RWPE2 (cell line): ENCODE measurements at regions not wholly inside any gene's neighbourhood (a gene's known extent, or its start where the extent isn't known, plus 50 kb on each side); places are given as distances from the start of the nearest gene placed in this dataset.

Experiments used
- ATAC-seq: fragments of 200-7000 bp; cut with Tn5 transposase; 3 replicates; pipeline ENCODE4 v1.9.1; 2021; ENCODE audit warnings: low read depth
- DNase-seq: peaks from one replicate; pipeline ENCODE4 v3.0.0-alpha.2; 2020; ENCODE audit warnings: low spot score
- H3K27ac ChIP-seq: fragments of 450-650 bp; 2 replicates; pipeline ENCODE4 v1.5.1; 2017; ENCODE audit warnings: mild to moderate bottlenecking; ENCODE audit not compliant: poor library complexity, severe bottlenecking
- H3K27me3 ChIP-seq: fragments of 250-450 bp; sonication (Bioruptor Pico); 2 replicates; pipeline ENCODE4 v1.5.1; 2021; ENCODE audit warnings: mild to moderate bottlenecking, moderate library complexity; ENCODE audit not compliant: insufficient read depth, poor library complexity, severe bottlenecking
- H3K36me3 ChIP-seq: fragments of 250-450 bp; sonication (Bioruptor Pico); 2 replicates; pipeline ENCODE4 v1.5.1; 2020; ENCODE audit warnings: low read depth, mild to moderate bottlenecking, moderate library complexity
- H3K4me1 ChIP-seq: fragments of 250-450 bp; sonication (Bioruptor Pico); 2 replicates; pipeline ENCODE4 v1.5.1; 2021; ENCODE audit warnings: mild to moderate bottlenecking, moderate library complexity; ENCODE audit not compliant: insufficient read depth, poor library complexity, severe bottlenecking
- H3K4me3 ChIP-seq: fragments of 250-450 bp; sonication (Bioruptor Pico); 2 replicates; pipeline ENCODE4 v1.5.1; 2021; ENCODE audit warnings: mild to moderate bottlenecking, moderate library complexity; ENCODE audit not compliant: severe bottlenecking
- H3K9me3 ChIP-seq: fragments of 250-450 bp; sonication (Bioruptor Pico); 2 replicates; pipeline ENCODE4 v1.5.1; 2021; ENCODE audit warnings: mild to moderate bottlenecking, moderate library complexity; ENCODE audit not compliant: severe bottlenecking
- TF ChIP-seq, protein P1 (sequence below): fragments of 450-650 bp; IDR thresholded peaks from one replicate; pipeline ENCODE4 v1.5.1; 2017; ENCODE audit warnings: mild to moderate bottlenecking, moderate library complexity; ENCODE audit not compliant: poor library complexity, severe bottlenecking

DNA sequence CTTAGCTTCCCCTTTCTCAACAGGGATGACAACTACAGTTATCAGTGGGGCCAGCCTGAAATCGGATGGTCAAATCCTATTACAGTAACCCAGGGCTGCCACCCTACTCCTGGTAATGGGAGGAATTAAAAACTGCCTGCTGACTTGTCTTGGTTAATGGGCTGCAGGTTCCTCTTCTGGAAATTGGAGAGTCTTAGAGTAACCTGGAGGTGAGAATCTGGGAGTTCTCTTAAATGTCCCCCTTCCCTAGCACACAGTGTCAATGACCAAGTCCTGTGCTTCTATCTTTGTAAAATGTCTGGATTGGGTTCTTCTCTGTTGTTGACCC, 113.1 kb downstream of the DDX1 start:
- Histone ChIP-seq H3K4me1 (no peaks in the 10 kb centered on the region), H3K27ac (no peak overlapping the region), H3K4me3 (no peak overlapping the region), H3K27me3 (no peaks in the 10 kb centered on the region), H3K9me3 (no peaks in the 10 kb centered on the region), H3K36me3 (no peaks in the 10 kb centered on the region)
- TF ChIP-seq, protein P1, sequence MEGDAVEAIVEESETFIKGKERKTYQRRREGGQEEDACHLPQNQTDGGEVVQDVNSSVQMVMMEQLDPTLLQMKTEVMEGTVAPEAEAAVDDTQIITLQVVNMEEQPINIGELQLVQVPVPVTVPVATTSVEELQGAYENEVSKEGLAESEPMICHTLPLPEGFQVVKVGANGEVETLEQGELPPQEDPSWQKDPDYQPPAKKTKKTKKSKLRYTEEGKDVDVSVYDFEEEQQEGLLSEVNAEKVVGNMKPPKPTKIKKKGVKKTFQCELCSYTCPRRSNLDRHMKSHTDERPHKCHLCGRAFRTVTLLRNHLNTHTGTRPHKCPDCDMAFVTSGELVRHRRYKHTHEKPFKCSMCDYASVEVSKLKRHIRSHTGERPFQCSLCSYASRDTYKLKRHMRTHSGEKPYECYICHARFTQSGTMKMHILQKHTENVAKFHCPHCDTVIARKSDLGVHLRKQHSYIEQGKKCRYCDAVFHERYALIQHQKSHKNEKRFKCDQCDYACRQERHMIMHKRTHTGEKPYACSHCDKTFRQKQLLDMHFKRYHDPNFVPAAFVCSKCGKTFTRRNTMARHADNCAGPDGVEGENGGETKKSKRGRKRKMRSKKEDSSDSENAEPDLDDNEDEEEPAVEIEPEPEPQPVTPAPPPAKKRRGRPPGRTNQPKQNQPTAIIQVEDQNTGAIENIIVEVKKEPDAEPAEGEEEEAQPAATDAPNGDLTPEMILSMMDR: no peak
- ATAC-seq (no peak), DNase-seq (no peak)

DNA sequence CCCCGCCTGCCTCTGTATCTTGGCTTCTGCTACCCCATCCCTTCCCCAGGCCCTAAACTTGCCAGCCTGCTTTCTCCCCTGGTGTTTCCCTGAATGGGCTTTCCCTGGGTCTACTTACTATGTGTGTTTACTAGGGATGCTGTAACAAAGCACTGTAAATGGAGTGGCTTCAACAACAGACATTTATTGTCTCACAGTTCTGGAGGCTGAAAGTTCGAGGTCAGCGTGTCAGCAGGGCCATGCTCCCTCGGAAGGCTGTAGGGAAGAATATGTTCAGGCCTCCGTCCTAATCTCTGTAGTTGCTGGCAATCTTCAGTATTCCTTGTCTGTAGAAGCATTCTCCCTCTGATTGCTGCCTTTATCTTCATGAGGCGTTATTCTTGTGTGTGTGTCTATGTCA, 113.6 kb downstream of the DDX1 start:
- no peaks in the 10 kb centered on the region for H3K9me3 ChIP-seq
- no peaks in the 10 kb centered on the region for H3K27me3 ChIP-seq
- H3K4me1 ChIP-seq: no peaks in the 10 kb centered on the region
- H3K4me3 ChIP-seq: no peak overlapping the region
- DNase-seq: no peak
- no peak overlapping the region for H3K27ac ChIP-seq
- ATAC-seq: no peak
- no peaks in the 10 kb centered on the region for H3K36me3 ChIP-seq
- TF ChIP-seq, protein P1: no peak

DNA sequence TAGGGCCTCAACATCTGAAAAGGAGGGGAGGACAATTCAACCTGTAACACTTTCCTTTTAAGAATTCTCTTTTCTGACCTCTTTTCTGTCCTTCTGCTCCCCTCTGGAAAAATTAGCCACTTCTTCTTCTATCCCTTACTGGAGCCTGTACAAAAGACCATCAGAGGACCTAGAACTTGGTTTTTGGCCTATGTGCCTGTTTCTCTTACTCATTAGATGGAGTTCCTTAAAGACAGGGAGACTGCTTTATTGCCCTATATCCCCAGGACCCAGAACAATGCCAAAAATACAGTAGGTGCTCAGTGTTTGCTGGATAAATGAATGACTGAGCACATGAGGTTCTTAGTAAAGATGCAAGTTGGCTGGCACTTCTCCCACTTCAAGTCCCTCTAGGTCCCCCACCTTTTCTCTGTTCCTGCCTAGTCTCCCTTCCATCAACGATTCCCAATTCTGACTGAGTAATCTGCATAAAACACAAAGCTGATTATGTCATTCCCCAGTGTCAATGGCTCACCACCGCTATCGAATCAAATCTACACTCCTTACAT, 114.2 kb downstream of the DDX1 start:
- Histone ChIP-seq H3K27ac (no peak overlapping the region), H3K4me3 (no peak overlapping the region), H3K9me3 (no peaks in the 10 kb centered on the region), H3K4me1 (no peaks in the 10 kb centered on the region), H3K27me3 (no peaks in the 10 kb centered on the region), H3K36me3 (no peaks in the 10 kb centered on the region)
- TF ChIP-seq, protein P1: no peak
- DNase-seq (no peak), ATAC-seq (no peak)

DNA sequence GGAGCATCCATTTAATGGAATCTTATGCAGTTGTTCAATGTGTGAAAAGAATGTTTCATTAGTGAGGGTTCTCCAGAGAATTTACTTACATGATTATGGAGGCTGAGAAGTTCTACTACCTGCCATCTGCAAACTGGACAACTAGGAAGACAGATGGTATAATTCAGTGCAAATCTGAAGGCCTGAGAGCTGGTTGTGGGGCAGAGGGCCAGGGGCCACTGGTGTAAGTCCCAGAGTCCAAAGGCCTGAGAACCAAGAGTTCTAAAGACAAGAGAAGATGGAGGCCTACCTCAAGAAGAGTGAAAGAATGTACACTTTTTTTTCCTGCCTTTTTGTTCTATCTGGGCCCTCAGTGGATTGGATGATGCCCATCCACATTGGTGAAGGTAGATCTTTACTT, 114.8 kb downstream of the DDX1 start:
- Histone ChIP-seq H3K27ac (no peak overlapping the region), H3K4me3 (no peak overlapping the region), H3K36me3 (no peaks in the 10 kb centered on the region), H3K9me3 (no peaks in the 10 kb centered on the region), H3K4me1 (no peaks in the 10 kb centered on the region), H3K27me3 (no peaks in the 10 kb centered on the region)
- TF ChIP-seq, protein P1: no peak
- no peak for ATAC-seq
- no peak for DNase-seq

DNA sequence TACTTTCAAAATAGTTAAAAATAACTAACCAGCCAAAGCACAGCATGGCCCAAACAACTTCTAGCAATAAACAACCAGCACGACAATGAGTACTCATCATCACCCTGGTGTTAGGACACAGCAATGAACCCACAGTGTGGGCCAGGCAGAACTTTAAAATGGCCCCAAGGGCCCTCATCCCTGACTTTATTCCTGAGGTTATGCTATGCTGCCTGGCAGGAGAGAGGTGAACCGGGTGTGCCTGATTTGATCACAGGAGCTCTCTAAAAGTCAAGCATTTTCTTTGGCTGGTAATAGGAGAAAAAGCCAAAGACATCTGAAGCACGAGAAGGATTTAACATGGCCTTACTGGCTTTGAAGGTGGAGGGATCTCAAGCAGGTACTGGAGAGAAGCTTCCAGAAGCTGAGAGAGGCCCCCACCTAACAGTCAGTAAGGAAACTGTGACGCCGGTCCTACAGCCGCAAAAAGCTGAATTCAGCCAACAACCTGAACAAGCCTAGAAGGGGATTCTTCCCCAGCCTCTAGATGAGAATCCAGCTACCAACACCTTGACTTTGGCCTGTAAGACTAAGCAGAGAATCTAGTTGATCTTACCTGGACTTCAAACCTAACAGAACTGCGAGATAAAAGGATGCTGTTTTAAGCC, 115.4 kb downstream of the DDX1 start:
- H3K27me3 ChIP-seq: no peaks in the 10 kb centered on the region
- no peak overlapping the region for H3K27ac ChIP-seq
- TF ChIP-seq, protein P1: no peak

More for the DNA sequence above, 115.4 kb downstream of the DDX1 start:
- Histone ChIP-seq H3K9me3 (no peaks in the 10 kb centered on the region), H3K4me3 (no peak overlapping the region), H3K36me3 (no peaks in the 10 kb centered on the region), H3K4me1 (no peaks in the 10 kb centered on the region)
- ATAC-seq (no peak), DNase-seq (no peak)
